Left renal cortex interstitium (tissue), 4 donors: ENCODE measurements at regions not wholly inside any gene's neighbourhood (a gene's known extent, or its start where the extent isn't known, plus 50 kb on each side); places are given as distances from the start of the nearest gene placed in this dataset.

ENCODE experiments used
- DNase-seq, 4 donors: peaks; one replicate each; pipeline ENCODE4 v3.0.0-alpha.2; 2013; ENCODE audit warnings: low read depth in 4 of 4, low spot score in 2 of 4, missing footprints in 1 of 4

DNA sequence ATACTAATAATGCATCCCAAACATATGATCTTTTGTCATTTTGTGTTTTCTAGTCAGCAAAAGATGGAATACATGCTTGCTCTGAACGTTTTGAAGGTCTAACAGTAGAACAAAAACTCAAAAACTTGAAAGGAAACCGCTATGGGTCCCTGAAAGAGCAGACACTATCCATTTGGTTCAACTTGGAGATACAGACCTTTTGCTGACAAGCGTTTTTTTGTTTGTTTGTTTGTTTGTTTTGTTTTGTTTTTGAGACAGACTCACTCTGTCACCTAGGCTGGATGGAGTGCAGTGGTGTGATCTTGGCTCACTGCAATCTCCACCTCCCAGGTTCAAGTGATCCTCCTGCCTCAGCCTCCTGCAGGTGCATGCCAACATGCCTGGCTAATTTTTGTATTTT is 644.3 kb upstream of the PTCHD4 start:
- no peak for DNase-seq

DNA sequence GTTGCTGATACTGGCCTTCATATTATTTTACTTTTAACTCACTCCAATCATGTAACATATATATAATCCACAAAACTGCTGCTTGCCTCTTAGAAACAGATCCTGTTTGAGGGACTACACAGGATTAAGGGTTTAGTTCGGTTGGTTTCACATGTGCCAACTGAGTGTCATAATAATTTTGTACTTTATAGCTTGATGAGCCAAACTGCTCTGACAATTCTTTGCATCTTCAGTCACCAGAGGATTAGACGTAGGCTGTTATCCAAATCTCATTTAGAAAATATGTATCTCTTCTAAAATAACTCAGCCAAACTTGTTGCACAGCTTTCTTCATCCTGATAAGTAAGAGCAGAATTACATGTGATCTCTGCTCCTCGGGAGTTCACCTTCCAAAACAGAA is 643.6 kb upstream of the PTCHD4 start:
- no peak for DNase-seq

DNA sequence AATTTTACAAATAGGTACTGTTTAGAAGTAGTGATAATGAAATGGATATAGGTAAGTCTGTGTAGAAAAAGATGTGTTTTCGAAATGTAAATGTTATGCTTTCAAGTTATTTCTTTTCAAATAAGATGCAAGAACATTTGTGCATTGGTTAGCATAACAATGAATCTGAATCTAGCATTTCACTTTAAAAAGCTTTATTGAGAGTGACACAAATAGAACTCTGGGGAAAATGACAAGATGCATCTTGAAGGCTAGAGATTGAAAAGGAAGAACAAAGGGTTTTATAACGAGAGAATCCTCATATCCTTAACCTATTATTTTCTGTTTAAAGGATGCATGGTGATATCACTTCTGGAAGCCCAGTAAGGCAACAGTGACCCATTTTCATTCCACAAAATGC is 639.9 kb upstream of the PTCHD4 start:
- DNase-seq = no peak

DNA sequence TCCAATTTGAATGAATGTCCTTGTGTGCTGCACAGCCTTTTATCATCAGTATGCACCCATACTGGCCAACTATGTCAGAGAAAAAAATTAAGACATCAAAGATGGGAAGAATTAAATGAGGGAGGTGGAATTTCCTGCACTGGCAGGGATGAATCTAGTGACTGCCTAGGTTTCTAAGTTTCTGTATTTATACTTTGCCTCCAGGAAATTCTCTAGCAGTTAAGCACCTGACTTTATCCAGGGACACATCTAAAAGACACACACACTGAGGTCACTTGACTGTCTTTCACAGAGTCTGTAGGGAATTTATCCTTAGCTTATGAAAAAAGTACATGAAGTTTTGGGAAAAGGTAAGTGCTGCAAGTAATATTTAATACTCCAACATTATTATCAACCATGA is 636.5 kb upstream of the PTCHD4 start:
- DNase-seq = no peak

DNA sequence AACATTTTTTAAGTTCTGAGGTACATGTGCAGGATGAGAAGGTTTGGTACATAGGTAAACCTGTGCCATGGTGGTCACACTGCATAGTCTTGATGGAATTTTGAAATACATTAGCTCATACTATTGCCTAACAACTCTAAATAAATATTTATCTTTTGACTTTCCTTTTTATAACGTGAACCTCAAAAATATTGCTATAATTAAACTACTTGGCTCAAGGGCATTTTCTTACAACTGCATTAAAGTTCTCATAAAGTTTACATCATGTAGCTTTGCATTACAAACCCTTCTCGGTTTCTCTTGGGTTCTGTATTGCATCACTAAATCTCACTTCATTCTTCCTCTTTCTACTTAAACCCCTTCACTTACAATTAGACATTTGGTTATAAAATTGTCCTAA is 636.0 kb upstream of the PTCHD4 start:
- DNase-seq = no peak

GRCh38 chr6:48744948-48745347 is 634.0 kb upstream of the PTCHD4 start:
- DNase-seq = no peak

DNA sequence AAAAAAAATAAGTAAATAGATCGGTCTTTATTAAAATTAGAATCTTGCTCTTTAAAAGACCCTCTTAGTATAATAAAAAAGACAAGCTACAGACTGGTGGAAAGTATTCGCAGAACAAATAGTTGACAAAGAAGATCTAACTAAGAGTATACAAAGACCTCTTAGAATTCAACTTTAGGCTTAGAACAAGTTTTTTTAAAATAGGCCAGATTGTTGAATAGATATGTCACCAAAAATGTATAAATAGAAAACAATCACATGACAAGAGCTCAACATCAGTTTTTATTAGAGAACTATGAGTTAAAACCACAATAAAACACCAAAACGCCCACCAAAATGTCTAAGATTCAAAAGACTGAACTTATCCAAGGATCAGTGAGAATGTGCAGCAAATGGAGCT is 632.7 kb upstream of the PTCHD4 start:
- no peak for DNase-seq

- DNase-seq = no peak
These were observed 625.7 kb upstream of the PTCHD4 start for GRCh38 chr6:48736501-48737206.

GRCh38 chr6:48735846-48736245 is 624.8 kb upstream of the PTCHD4 start:
- DNase-seq = no peak

DNA sequence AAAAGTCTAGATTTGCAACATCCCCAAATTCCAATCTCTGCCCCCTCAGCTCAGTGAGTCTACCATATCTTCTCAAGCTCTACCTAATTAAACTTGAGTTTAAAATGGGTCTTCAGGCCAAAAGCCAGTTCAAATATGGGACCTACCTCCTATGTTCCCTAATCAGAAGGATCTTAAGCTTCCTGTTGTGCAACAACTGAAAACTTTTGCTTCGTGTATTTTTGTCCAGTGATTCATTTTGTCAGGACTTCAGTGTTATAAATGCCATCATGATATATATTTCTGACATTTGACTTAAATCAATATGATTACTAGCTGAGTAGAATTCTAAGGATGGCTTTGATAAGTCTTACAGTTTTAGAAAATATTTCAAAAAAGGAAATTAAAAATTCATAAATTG is 622.6 kb upstream of the PTCHD4 start:
- no peak for DNase-seq

GRCh38 chr6:48714699-48715098 is 603.7 kb upstream of the PTCHD4 start:
- DNase-seq = no peak

DNA sequence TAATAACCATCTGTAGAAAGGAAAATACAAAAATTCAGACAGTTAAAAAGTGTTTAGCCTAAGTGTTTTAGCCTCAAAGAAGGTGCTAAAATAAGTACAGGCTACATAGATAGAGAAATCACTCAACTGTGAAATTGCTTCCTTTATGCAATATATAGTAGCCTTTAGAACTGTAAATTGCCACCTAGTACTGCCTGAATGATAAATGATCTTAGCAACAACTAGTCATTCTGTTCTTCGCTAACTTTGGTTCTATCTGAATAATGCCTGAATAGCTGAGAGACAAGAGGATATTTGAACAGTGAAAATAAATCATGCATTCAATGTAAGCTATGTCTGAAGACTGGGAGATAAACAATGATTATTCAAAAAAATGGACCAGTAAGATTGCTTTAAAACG is 603.3 kb upstream of the PTCHD4 start:
- DNase-seq = no peak

DNA sequence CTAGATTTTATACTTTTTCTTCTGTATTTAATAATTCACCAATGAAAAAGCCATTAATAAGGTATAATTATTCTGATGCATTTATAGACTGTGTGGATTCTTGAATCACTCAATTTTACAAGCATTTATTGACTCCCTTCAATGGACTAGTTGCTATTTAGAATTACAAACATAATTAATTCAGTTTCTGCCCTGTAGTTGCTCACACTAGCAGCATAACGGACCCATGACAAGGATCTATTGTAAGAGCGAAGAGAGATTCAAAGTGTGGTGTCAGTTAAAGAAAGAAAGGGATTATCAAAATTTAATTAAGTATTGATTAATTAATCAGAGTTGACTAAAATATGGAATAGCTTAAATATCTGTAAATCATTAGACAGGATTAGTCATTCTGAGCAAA is 602.6 kb upstream of the PTCHD4 start:
- no peak for DNase-seq

DNA sequence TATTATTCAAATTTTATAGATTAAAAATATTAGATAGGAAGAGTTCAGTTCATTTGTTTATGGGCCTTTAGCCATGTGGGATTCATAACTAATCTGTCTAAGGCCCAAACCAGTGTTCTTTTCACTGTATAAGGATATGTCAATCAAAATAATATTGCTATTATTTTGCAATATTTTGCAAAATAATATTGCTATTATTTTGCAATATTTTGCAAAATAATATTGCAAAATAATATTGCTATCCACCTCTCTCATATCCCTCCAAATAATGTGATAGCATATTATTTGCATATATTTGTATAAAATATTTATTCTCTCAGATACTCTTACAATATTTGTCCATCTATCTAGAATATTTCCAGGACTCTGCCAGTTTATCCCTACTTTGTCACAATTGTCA is 595.3 kb upstream of the PTCHD4 start:
- DNase-seq = no peak

DNA sequence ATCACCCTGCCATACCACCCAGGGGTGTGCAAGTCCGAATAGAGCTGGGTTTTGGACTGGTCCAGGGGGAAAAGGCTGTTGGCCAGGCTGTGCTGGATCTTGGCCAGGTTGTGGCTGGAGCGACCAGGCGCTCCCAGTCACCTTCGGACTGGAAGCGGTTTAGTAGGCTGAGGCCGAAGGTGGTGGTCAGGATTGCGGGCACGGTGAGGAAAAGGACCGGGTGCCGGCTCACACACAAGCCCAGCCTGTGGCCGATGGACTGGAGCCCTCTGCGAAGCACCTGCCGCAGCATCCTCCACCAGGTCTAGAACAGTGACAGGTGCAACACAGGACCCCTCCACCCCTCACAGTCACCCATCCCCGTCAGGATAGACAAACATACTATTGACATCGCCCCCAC is 590.6 kb upstream of the PTCHD4 start:
- no peak for DNase-seq

DNA sequence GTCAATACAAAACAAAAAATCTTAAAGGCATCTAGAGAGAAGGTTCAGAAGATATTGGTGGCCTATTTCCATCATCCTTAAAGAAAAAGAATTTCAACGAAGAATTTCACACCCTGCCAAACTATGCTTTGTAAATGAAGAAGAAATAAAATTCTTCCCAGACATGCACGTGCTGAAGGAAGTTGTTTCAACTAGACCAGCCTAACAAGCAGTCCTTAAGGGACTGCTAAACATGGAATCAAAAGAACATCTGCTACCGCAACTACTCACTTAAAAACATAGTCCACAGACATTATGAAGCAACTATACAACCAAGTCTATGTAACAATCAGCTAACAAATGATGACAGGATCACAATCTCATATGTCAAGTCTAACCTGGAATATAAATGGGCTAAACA is 584.9 kb upstream of the PTCHD4 start:
- no peak for DNase-seq

- no peak for DNase-seq
These were observed 580.4 kb upstream of the PTCHD4 start for GRCh38 chr6:48691420-48691819.

GRCh38 chr6:48689498-48689897 is 578.5 kb upstream of the PTCHD4 start:
- no peak for DNase-seq

GRCh38 chr6:48678390-48678789 is 567.4 kb upstream of the PTCHD4 start:
- DNase-seq = no peak

DNA sequence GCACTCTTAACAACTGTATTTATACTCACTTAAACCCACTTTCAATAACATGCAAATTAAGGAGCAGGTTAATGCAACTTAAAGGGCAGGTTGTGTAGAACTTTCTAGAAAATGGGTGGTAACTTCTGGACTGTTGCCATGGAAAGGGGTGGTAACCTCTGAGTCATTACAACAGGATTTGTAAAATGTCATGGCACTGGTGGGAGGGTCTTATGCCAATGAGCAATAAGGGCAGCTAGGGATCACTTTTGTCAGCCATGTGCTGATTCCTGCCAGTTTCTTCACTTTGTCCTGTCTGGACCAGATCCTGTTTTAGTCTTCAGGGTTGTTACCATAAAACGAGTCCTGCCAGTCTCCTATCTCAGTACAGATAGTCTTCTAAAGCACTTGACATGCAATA is 560.5 kb upstream of the PTCHD4 start:
- DNase-seq = no peak

DNA sequence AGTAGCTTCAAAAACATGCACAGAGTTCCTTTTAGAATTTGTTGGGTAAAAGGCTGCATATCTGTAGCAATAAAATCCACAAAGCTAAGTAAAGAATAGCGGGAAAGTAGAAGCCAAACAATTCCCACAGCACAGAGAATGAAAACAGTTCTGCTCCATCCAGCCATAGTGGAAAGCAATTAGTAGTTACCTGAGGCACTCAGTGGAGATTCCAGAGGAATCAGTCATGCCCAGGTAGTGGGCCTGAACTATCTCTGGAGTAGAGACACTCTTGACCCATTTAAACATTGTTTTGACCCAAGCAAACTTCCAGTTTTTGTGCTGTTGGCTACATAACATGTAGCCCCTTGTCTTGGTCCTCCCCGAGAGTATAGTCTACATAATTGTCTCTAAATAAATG is 559.5 kb upstream of the PTCHD4 start:
- no peak for DNase-seq

GRCh38 chr6:48667797-48668196 is 556.8 kb upstream of the PTCHD4 start:
- no peak for DNase-seq

DNA sequence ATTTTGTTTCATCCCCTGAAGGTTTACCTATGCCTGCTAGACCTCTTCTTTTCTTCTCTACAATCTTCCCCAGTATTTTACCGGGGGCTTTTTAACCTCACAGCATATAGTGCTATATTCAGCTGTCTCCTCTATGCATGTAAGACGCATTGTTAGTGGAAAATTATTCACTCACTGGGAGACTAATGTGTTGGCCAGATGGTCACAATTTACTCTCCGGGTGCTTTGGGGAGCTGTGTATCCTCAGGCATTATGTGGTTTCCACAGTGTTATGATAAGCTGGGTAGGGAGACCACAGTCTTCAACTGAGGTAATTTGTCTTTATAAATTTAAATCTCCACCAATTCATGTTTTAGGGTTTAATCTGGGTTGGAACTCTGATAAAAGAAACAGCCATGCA is 553.8 kb upstream of the PTCHD4 start:
- no peak for DNase-seq
